IMR-90 (cell line): ENCODE measurements at regions not wholly inside any gene's neighbourhood (a gene's known extent, or its start where the extent isn't known, plus 50 kb on each side); places are given as distances from the start of the nearest gene placed in this dataset.

Experiments
- ATAC-seq: fragments of 200-7000 bp; cut with Tn5 transposase; 2 replicates; pipeline ENCODE4 v1.9.1; 2020; ENCODE audit warnings: low read depth, mild to moderate bottlenecking, moderate library complexity
- BruUV-seq: library from RNA; stranded (reverse); fragments of 400-500 nt; replicated peaks from 2 replicates; lab custom pipeline; 2021; lab: Mats Ljungman, UMichigan
- CTCF ChIA-PET: fragments of 300-600 bp; formaldehyde crosslinking; extraction: SDS; loops from one replicate; lab custom pipeline; 2021; ENCODE audit warnings: antibody characterized with exemption; lab: Yijun Ruan, JAX
- POLR2A ChIA-PET: fragments of 300-600 bp; sonication (Branson Sonifier 250); formaldehyde crosslinking; loops from one replicate; lab custom pipeline; 2022; ENCODE audit warnings: antibody characterized with exemption; ENCODE audit not compliant: unreplicated experiment; lab: Charles Lee
- DNase-seq: peaks from one replicate; pipeline ENCODE4 v3.0.0; 2013
- H2AFZ ChIP-seq: replicated peaks from 2 replicates; pipeline ENCODE3; 2013; ENCODE audit warnings: low read length, mild to moderate bottlenecking; ENCODE audit not compliant: poor library complexity
- H2AK5ac ChIP-seq: 2 replicates; pipeline ENCODE4 v1.6.1; 2013; ENCODE audit warnings: low read depth, low read length, inconsistent platforms
- H2AK9ac ChIP-seq: replicated peaks from 2 replicates; pipeline ENCODE3; 2013; ENCODE audit warnings: mild to moderate bottlenecking, low read depth, low read length, moderate library complexity; ENCODE audit not compliant: poor library complexity
- H2BK120ac ChIP-seq: 2 replicates; pipeline ENCODE4 v1.6.1; 2013; ENCODE audit warnings: low read depth, low read length, inconsistent platforms
- H2BK15ac ChIP-seq: 3 replicates; pipeline ENCODE4 v1.6.1; 2013; ENCODE audit warnings: low read depth, low read length, inconsistent platforms
- H2BK20ac ChIP-seq: 2 replicates; pipeline ENCODE4 v1.6.1; 2013; ENCODE audit warnings: low read depth, mild to moderate bottlenecking, inconsistent platforms, low read length, moderate library complexity
- H2BK5ac ChIP-seq: 2 replicates; pipeline ENCODE4 v1.6.1; 2013; ENCODE audit warnings: mild to moderate bottlenecking, low read depth, low read length, inconsistent platforms; ENCODE audit not compliant: poor library complexity, severe bottlenecking
- H3K14ac ChIP-seq: replicated peaks from 2 replicates; pipeline ENCODE4 v1.6.1; 2013; ENCODE audit warnings: low read depth, low read length, inconsistent platforms
- H3K18ac ChIP-seq: 2 replicates; pipeline ENCODE4 v1.6.1; 2013; ENCODE audit warnings: low read depth, low read length, control low read depth
- H3K23ac ChIP-seq: 2 replicates; pipeline ENCODE4 v1.6.1; 2013; ENCODE audit warnings: low read depth, low read length, inconsistent platforms
- H3K27ac ChIP-seq: 2 replicates; pipeline ENCODE4 v1.5.1; 2013; ENCODE audit warnings: mild to moderate bottlenecking, control low read depth, low read length; ENCODE audit not compliant: insufficient read depth
- H3K27me3 ChIP-seq: 2 replicates; pipeline ENCODE4 v1.6.1; 2013; ENCODE audit warnings: low read length; ENCODE audit not compliant: control insufficient read depth, insufficient read depth
- H3K36me3 ChIP-seq: 2 replicates; pipeline ENCODE4 v1.6.1; 2013; ENCODE audit warnings: low read length, mixed read lengths; ENCODE audit not compliant: control insufficient read depth, insufficient read depth
- H3K4ac ChIP-seq: 2 replicates; pipeline ENCODE4 v1.6.1; 2013; ENCODE audit warnings: low read depth, low read length, inconsistent platforms
- H3K4me1 ChIP-seq: 2 replicates; pipeline ENCODE4 v1.6.1; 2013; ENCODE audit warnings: low read length, mixed read lengths; ENCODE audit not compliant: control insufficient read depth, insufficient read depth
- H3K4me2 ChIP-seq: 2 replicates; pipeline ENCODE4 v1.6.1; 2013; ENCODE audit warnings: low read depth, mild to moderate bottlenecking, control low read depth, low read length, moderate library complexity
- H3K4me3 ChIP-seq: 2 replicates; pipeline ENCODE4 v1.5.1; 2013; ENCODE audit warnings: low read depth, mild to moderate bottlenecking, control low read depth, low read length, moderate library complexity; ENCODE audit not compliant: insufficient read depth
- H3K56ac ChIP-seq: 2 replicates; pipeline ENCODE4 v1.6.1; 2013; ENCODE audit warnings: low read length, inconsistent platforms; ENCODE audit not compliant: insufficient read depth; ENCODE audit errors: extremely low read depth
- H3K79me1 ChIP-seq, 2 experiments: 2 replicates each; pipeline ENCODE4 v1.6.1; 2013; ENCODE audit warnings: low read length in 2 of 2, inconsistent platforms in 1 of 2, low read depth in 1 of 2
- H3K9ac ChIP-seq: 2 replicates; pipeline ENCODE4 v1.6.1; 2013; ENCODE audit warnings: low read depth, low read length, control low read depth
- H3K9me1 ChIP-seq: 2 replicates; pipeline ENCODE4 v1.6.1; 2013; ENCODE audit warnings: low read length, inconsistent platforms; ENCODE audit not compliant: insufficient read depth
- H3K9me3 ChIP-seq: 2 replicates; pipeline ENCODE4 v1.6.1; 2013; ENCODE audit warnings: low read length; ENCODE audit not compliant: control insufficient read depth, insufficient read depth
- H4K20me1 ChIP-seq: 2 replicates; pipeline ENCODE4 v1.6.1; 2013; ENCODE audit warnings: low read length, inconsistent platforms; ENCODE audit not compliant: insufficient read depth
- H4K5ac ChIP-seq: 2 replicates; pipeline ENCODE4 v1.6.1; 2013; ENCODE audit warnings: mild to moderate bottlenecking, low read depth, low read length, control low read depth
- H4K8ac ChIP-seq, 2 experiments: 2 replicates each; pipeline ENCODE4 v1.6.1; 2013; ENCODE audit warnings: low read depth in 2 of 2, low read length in 2 of 2, control low read depth in 1 of 2, inconsistent platforms in 1 of 2
- H4K91ac ChIP-seq: 2 replicates; pipeline ENCODE4 v1.6.1; 2013; ENCODE audit warnings: low read depth, low read length, inconsistent platforms; ENCODE audit not compliant: insufficient read depth
- BHLHE40 ChIP-seq: fragments of 150-350 bp; IDR thresholded peaks from 2 replicates; pipeline ENCODE4 v1.6.1; 2016; ENCODE audit warnings: mild to moderate bottlenecking, low read depth, low read length
- CEBPB ChIP-seq: IDR thresholded peaks from 2 replicates; pipeline ENCODE4 v1.6.1; 2012; ENCODE audit warnings: low read depth, low read length, improper control_type of control experiment
- CHD1 ChIP-seq: IDR thresholded peaks from 2 replicates; pipeline ENCODE4 v1.6.1; 2012; ENCODE audit warnings: low read depth, low read length, improper control_type of control experiment
- ELK1 ChIP-seq: fragments of 150-350 bp; IDR thresholded peaks from 2 replicates; pipeline ENCODE4 v1.6.1; 2016; ENCODE audit warnings: low read depth, mild to moderate bottlenecking, low read length, moderate library complexity, borderline replicate concordance
- FOS ChIP-seq: fragments of 150-350 bp; IDR thresholded peaks from 2 replicates; pipeline ENCODE4 v1.6.1; 2016; ENCODE audit warnings: low read depth, low read length
- MAFK ChIP-seq: IDR thresholded peaks from 2 replicates; pipeline ENCODE4 v1.6.1; 2012; ENCODE audit warnings: low read depth, low read length, improper control_type of control experiment
- MAZ ChIP-seq: IDR thresholded peaks from 2 replicates; pipeline ENCODE4 v1.6.1; 2012; ENCODE audit warnings: low read depth, mild to moderate bottlenecking, low read length, improper control_type of control experiment, moderate library complexity, borderline replicate concordance
- MXI1 ChIP-seq: IDR thresholded peaks from 2 replicates; pipeline ENCODE4 v1.6.1; 2012; ENCODE audit warnings: low read depth, mild to moderate bottlenecking, low read length, moderate library complexity, borderline replicate concordance
- NFE2L2 ChIP-seq: fragments of 150-350 bp; IDR thresholded peaks from 2 replicates; pipeline ENCODE4 v1.6.1; 2016; ENCODE audit warnings: low read depth, mild to moderate bottlenecking, low read length
- POLR2A ChIP-seq: IDR thresholded peaks from 2 replicates; pipeline ENCODE4 v1.6.1; 2012; ENCODE audit warnings: mild to moderate bottlenecking, low read depth, low read length
- RAD21 ChIP-seq: IDR thresholded peaks from 2 replicates; pipeline ENCODE4 v1.6.1; 2012; ENCODE audit warnings: low read length, improper control_type of control experiment
- RCOR1 ChIP-seq: IDR thresholded peaks from 2 replicates; pipeline ENCODE4 v1.6.1; 2012; ENCODE audit warnings: mild to moderate bottlenecking, low read length, improper control_type of control experiment; ENCODE audit not compliant: insufficient replicate concordance
- RFX5 ChIP-seq: IDR thresholded peaks from 2 replicates; pipeline ENCODE4 v1.8.0; 2012; ENCODE audit warnings: low read depth, mild to moderate bottlenecking, low read length, moderate library complexity
- SMC3 ChIP-seq: fragments of 150-350 bp; IDR thresholded peaks from 2 replicates; pipeline ENCODE4 v1.6.1; 2016; ENCODE audit warnings: low read depth, mild to moderate bottlenecking, antibody characterized with exemption, low read length, moderate library complexity
- USF2 ChIP-seq: fragments of 150-350 bp; IDR thresholded peaks from 2 replicates; pipeline ENCODE4 v1.6.1; 2017; ENCODE audit warnings: mild to moderate bottlenecking, antibody characterized with exemption, low read length, low read depth
- WGBS, 2 experiments: methylation state at CpG; one replicate each; pipeline versions ENCODE4 v1.1.5 to v1.1.7; 2013; ENCODE audit warnings: missing lambda C conversion rate in 2 of 2; ENCODE audit not compliant: insufficient read length in 1 of 2; ENCODE audit errors: extremely low coverage in 2 of 2; 5-methylcytosine and 5-hydroxymethylcytosine counted together
- dilution Hi-C: fragments of 300-500 bp; cut with HindIII; formaldehyde crosslinking; loops from one replicate; pipeline ENCODE4 v1.14.3; 2018; ENCODE audit warnings: low sequenced_read_pairs; ENCODE audit not compliant: unreplicated experiment
- in situ Hi-C: fragments of 300-500 bp; cut with MboI; formaldehyde crosslinking; loops from 3 replicates; pipeline ENCODE4 v1.14.3; 2019; ENCODE audit warnings: low sequenced_read_pairs, inconsistent platforms, mixed read lengths
- intact Hi-C: fragments of 100-400 bp; cut with micrococcal nuclease; formaldehyde crosslinking; loops from 2 replicates; pipeline ENCODE4 v1.10.0; 2022

GRCh38 chr21:19123053-19123452 lies 719.5 kb upstream of the TMPRSS15 start:
- Histone ChIP-seq H2AK5ac (no peak overlapping the region), H2AFZ (no peak overlapping the region), H3K79me1 (no peaks in the 10 kb centered on the region), H2BK20ac (no peak overlapping the region), H3K9me3 (peaks cover 3% of the 10 kb centered on the region), H2BK120ac (no peak overlapping the region), H4K8ac (no peak overlapping the region), H2AK9ac (no peak overlapping the region), H4K5ac (no peak overlapping the region), H3K4me1 (no peaks in the 10 kb centered on the region), H3K4me2 (no peak overlapping the region), H3K14ac (no peak overlapping the region), H4K91ac (no peak overlapping the region), H3K27ac (no peak overlapping the region), H3K4ac (no peak overlapping the region), H3K27me3 (no peaks in the 10 kb centered on the region), H3K4me3 (no peak overlapping the region), H3K18ac (no peak overlapping the region), H4K20me1 (no peaks in the 10 kb centered on the region), H3K56ac (no peak overlapping the region), H2BK15ac (no peak overlapping the region), H3K23ac (no peak overlapping the region), H2BK5ac (no peak overlapping the region), H3K36me3 (no peaks in the 10 kb centered on the region), H3K9me1 (no peaks in the 10 kb centered on the region), H3K9ac (no peak overlapping the region)
- TF ChIP-seq CEBPB (no peak), USF2 (no peak), ELK1 (no peak), MAZ (no peak), MAFK (no peak), BHLHE40 (no peak), FOS (no peak), SMC3 (no peak), RAD21 (no peak), RFX5 (no peak), MXI1 (no peak), CHD1 (no peak), POLR2A (no peak), NFE2L2 (no peak), RCOR1 (no peak)
- CTCF ChIA-PET, result no interaction called here
- POLR2A ChIA-PET, result interaction anchor here (0.6 kb wide), 1 partner anchor 11 kb away, joined by 5 read pairs; no protein-coding TSS in a partner anchor
- dilution Hi-C loops (no loop called here), in situ Hi-C loops (no loop called here), intact Hi-C loops (no loop called here)
- DNase-seq (no peak), ATAC-seq (no peak)
- no CpG with 5 or more reads among the region's 5 CpGs for WGBS, 2 experiments
- BruUV-seq, result no TSS peak
